ENCODE measurements at regions not wholly inside any gene's neighbourhood (a gene's known extent, or its start where the extent isn't known, plus 50 kb on each side); places are given as distances from the start of the nearest gene placed in this dataset.
"Not testable (repeated sequence)": the region's sequence is repeated elsewhere in the genome, so short reads cannot be mapped to it uniquely, and the experiment has no call there.

- in situ Hi-C loops (cut with HindIII; ENCODE audit: low pct_unique_long_range_greater_than_20kb, low sequenced_read_pairs), result no loop called here
- no peak for DNase-seq (ENCODE audit: low read depth, low spot score)
These were observed 95.7 kb upstream of the PLXNA2 start for GRCh38 chr1:208339911-208340310.

GRCh38 chr1:208343226-208343625, 99.0 kb upstream of the PLXNA2 start:
- no peak for DNase-seq (ENCODE audit: low read depth, low spot score)
- in situ Hi-C loops (cut with HindIII; ENCODE audit: low pct_unique_long_range_greater_than_20kb, low sequenced_read_pairs), result no loop called here

GRCh38 chr1:208344202-208344857, 100.1 kb upstream of the PLXNA2 start:
- in situ Hi-C loops (cut with HindIII; ENCODE audit: low pct_unique_long_range_greater_than_20kb, low sequenced_read_pairs), result no loop called here
- no peak for DNase-seq (ENCODE audit: low read depth, low spot score)

GRCh38 chr1:208347191-208347590, 103.0 kb upstream of the PLXNA2 start:
- DNase-seq (ENCODE audit: low read depth, low spot score), result no peak
- in situ Hi-C loops (cut with HindIII; ENCODE audit: low pct_unique_long_range_greater_than_20kb, low sequenced_read_pairs), result no loop called here

- in situ Hi-C loops (cut with HindIII; ENCODE audit: low pct_unique_long_range_greater_than_20kb, low sequenced_read_pairs), result no loop called here
- DNase-seq (ENCODE audit: low read depth, low spot score), result no peak
These were observed 105.6 kb upstream of the PLXNA2 start for GRCh38 chr1:208349694-208350330.

- in situ Hi-C loops (cut with HindIII; ENCODE audit: low pct_unique_long_range_greater_than_20kb, low sequenced_read_pairs), result no loop called here
- no peak for DNase-seq (ENCODE audit: low read depth, low spot score)
These were observed 106.6 kb upstream of the PLXNA2 start for GRCh38 chr1:208350815-208351214.

- DNase-seq (ENCODE audit: low read depth, low spot score), result no peak
- in situ Hi-C loops (cut with HindIII; ENCODE audit: low pct_unique_long_range_greater_than_20kb, low sequenced_read_pairs), result no loop called here
These were observed 107.7 kb upstream of the PLXNA2 start for GRCh38 chr1:208351838-208352237.

- in situ Hi-C loops (cut with HindIII; ENCODE audit: low pct_unique_long_range_greater_than_20kb, low sequenced_read_pairs); DNase-seq (ENCODE audit: low read depth, low spot score): not testable (repeated sequence)
These were observed 109.6 kb upstream of the PLXNA2 start for GRCh38 chr1:208353797-208354196.

GRCh38 chr1:208357644-208358507, 113.7 kb upstream of the PLXNA2 start:
- DNase-seq (ENCODE audit: low read depth, low spot score), result no peak
- in situ Hi-C loops (cut with HindIII; ENCODE audit: low pct_unique_long_range_greater_than_20kb, low sequenced_read_pairs), result no loop called here

GRCh38 chr1:208358651-208359050, 114.5 kb upstream of the PLXNA2 start:
- DNase-seq (ENCODE audit: low read depth, low spot score), result no peak
- in situ Hi-C loops (cut with HindIII; ENCODE audit: low pct_unique_long_range_greater_than_20kb, low sequenced_read_pairs), result no loop called here

- DNase-seq (ENCODE audit: low read depth, low spot score), result no peak
- in situ Hi-C loops (cut with HindIII; ENCODE audit: low pct_unique_long_range_greater_than_20kb, low sequenced_read_pairs), result no loop called here
These were observed 117.8 kb upstream of the PLXNA2 start for GRCh38 chr1:208362011-208362410.

GRCh38 chr1:208366559-208366958, 122.4 kb upstream of the PLXNA2 start:
- no peak for DNase-seq (ENCODE audit: low read depth, low spot score)
- in situ Hi-C loops (cut with HindIII; ENCODE audit: low pct_unique_long_range_greater_than_20kb, low sequenced_read_pairs), result no loop called here

GRCh38 chr1:208369045-208369444, 124.9 kb upstream of the PLXNA2 start:
- DNase-seq (ENCODE audit: low read depth, low spot score), result no peak
- in situ Hi-C loops (cut with HindIII; ENCODE audit: low pct_unique_long_range_greater_than_20kb, low sequenced_read_pairs), result no loop called here

- no peak for DNase-seq (ENCODE audit: low read depth, low spot score)
- in situ Hi-C loops (cut with HindIII; ENCODE audit: low pct_unique_long_range_greater_than_20kb, low sequenced_read_pairs), result no loop called here
These were observed 125.5 kb upstream of the PLXNA2 start for GRCh38 chr1:208369658-208370057.

GRCh38 chr1:208374391-208374941, 130.3 kb upstream of the PLXNA2 start:
- in situ Hi-C loops (cut with HindIII; ENCODE audit: low pct_unique_long_range_greater_than_20kb, low sequenced_read_pairs), result no loop called here
- DNase-seq (ENCODE audit: low read depth, low spot score), result no peak

- no peak for DNase-seq (ENCODE audit: low read depth, low spot score)
- in situ Hi-C loops (cut with HindIII; ENCODE audit: low pct_unique_long_range_greater_than_20kb, low sequenced_read_pairs), result no loop called here
These were observed 137.3 kb upstream of the PLXNA2 start for GRCh38 chr1:208381481-208381880.

GRCh38 chr1:208387908-208388811, 144.0 kb upstream of the PLXNA2 start:
- no peak for DNase-seq (ENCODE audit: low read depth, low spot score)
- in situ Hi-C loops (cut with HindIII; ENCODE audit: low pct_unique_long_range_greater_than_20kb, low sequenced_read_pairs), result no loop called here

Measured in SK-MEL-5 (cell line).